GM18519 (cell line): ENCODE measurements at regions not wholly inside any gene's neighbourhood (a gene's known extent, or its start where the extent isn't known, plus 50 kb on each side); places are given as distances from the start of the nearest gene placed in this dataset.
A peak's percentile ranks its signal among the peaks of the same experiment; 100 is the strongest.
"Not testable (repeated sequence)": the region's sequence is repeated elsewhere in the genome, so short reads cannot be mapped to it uniquely, and the experiment has no call there.

Experiments used
- ATAC-seq: cut with Tn5 transposase; IDR thresholded peaks from one replicate; pipeline ENCODE4 v1.9.1; 2021; ENCODE audit warnings: mild to moderate bottlenecking, moderate library complexity; ENCODE audit not compliant: unreplicated experiment, low FRiP score

GRCh38 chr9:67331634-67332033 lies 339.3 kb upstream of the SPATA31A3 start:
- not testable (repeated sequence) for ATAC-seq

- not testable (repeated sequence) for ATAC-seq
Observed at GRCh38 chr9:67313409-67313808, 321.1 kb upstream of the SPATA31A3 start.

GRCh38 chr9:67312504-67312903 lies 320.2 kb upstream of the SPATA31A3 start:
- not testable (repeated sequence) for ATAC-seq

GRCh38 chr9:67307109-67307508 lies 314.8 kb upstream of the SPATA31A3 start:
- not testable (repeated sequence) for ATAC-seq

GRCh38 chr9:67288797-67289196 lies 296.4 kb upstream of the SPATA31A3 start:
- ATAC-seq = not testable (repeated sequence)

GRCh38 chr9:67288117-67288735 lies 295.9 kb upstream of the SPATA31A3 start:
- ATAC-seq = not testable (repeated sequence)

GRCh38 chr9:67284299-67284698 lies 291.9 kb upstream of the SPATA31A3 start:
- not testable (repeated sequence) for ATAC-seq

GRCh38 chr9:67281574-67281973 lies 289.2 kb upstream of the SPATA31A3 start:
- not testable (repeated sequence) for ATAC-seq

GRCh38 chr9:67269692-67270091 lies 277.3 kb upstream of the SPATA31A3 start:
- not testable (repeated sequence) for ATAC-seq

- ATAC-seq = not testable (repeated sequence)
Observed at GRCh38 chr9:67257894-67258293, 265.5 kb upstream of the SPATA31A3 start.

- ATAC-seq = not testable (repeated sequence)
Observed at GRCh38 chr9:67248967-67249366, 256.6 kb upstream of the SPATA31A3 start.

GRCh38 chr9:67212073-67212472 lies 219.7 kb upstream of the SPATA31A3 start:
- ATAC-seq = not testable (repeated sequence)

GRCh38 chr9:67210842-67211241 lies 218.5 kb upstream of the SPATA31A3 start:
- ATAC-seq = peak; percentile 64

- ATAC-seq = not testable (repeated sequence)
Observed at GRCh38 chr9:67208831-67209437, 216.6 kb upstream of the SPATA31A3 start.

- ATAC-seq = not testable (repeated sequence)
Observed at GRCh38 chr9:67196135-67196534, 203.8 kb upstream of the SPATA31A3 start.

- ATAC-seq = not testable (repeated sequence)
Observed at GRCh38 chr9:67195357-67195756, 203.0 kb upstream of the SPATA31A3 start.

GRCh38 chr9:67179185-67179584 lies 186.8 kb upstream of the SPATA31A3 start:
- not testable (repeated sequence) for ATAC-seq

- not testable (repeated sequence) for ATAC-seq
Observed at GRCh38 chr9:67175167-67175566, 182.8 kb upstream of the SPATA31A3 start.

- not testable (repeated sequence) for ATAC-seq
Observed at GRCh38 chr9:67171721-67172120, 179.4 kb upstream of the SPATA31A3 start.

GRCh38 chr9:67168530-67169157 lies 176.3 kb upstream of the SPATA31A3 start:
- ATAC-seq = not testable (repeated sequence)

GRCh38 chr9:67166335-67166734 lies 174.0 kb upstream of the SPATA31A3 start:
- not testable (repeated sequence) for ATAC-seq
